HCT116 (cell line): ENCODE measurements at regions not wholly inside any gene's neighbourhood (a gene's known extent, or its start where the extent isn't known, plus 50 kb on each side); places are given as distances from the start of the nearest gene placed in this dataset.

Experiments
- EGR1 ChIP-seq: IDR thresholded peaks from 2 replicates; pipeline ENCODE4 v1.6.1; 2012; ENCODE audit warnings: low read depth
- EZH2 ChIP-seq: fragments of 200-600 bp; sonication (generic); IDR thresholded peaks from 2 replicates; pipeline ENCODE4 v1.6.1; 2017; ENCODE audit warnings: antibody characterized with exemption, mixed run types
- EZH2phosphoT487 ChIP-seq: fragments of 200-600 bp; IDR thresholded peaks from 2 replicates; pipeline ENCODE4 v1.6.1; 2018; ENCODE audit warnings: antibody characterized with exemption, borderline replicate concordance
- JUND ChIP-seq: IDR thresholded peaks from 2 replicates; pipeline ENCODE4 v1.6.1; 2012
- SIN3A ChIP-seq: IDR thresholded peaks from 2 replicates; pipeline ENCODE4 v1.6.1; 2012; ENCODE audit warnings: low read depth
- SP1 ChIP-seq: IDR thresholded peaks from 2 replicates; pipeline ENCODE4 v1.6.1; 2012; ENCODE audit warnings: low read depth
- TF ChIP-seq, protein P1 (sequence below): IDR thresholded peaks from 2 replicates; pipeline ENCODE4 v1.6.1; 2011; ENCODE audit warnings: mild to moderate bottlenecking, low read length, moderate library complexity; ENCODE audit not compliant: insufficient replicate concordance; ENCODE audit errors: extremely low read depth
- TF ChIP-seq, protein P2 (sequence below), 3 experiments: fragments of 200-600 bp in 1 of 3; sonication (generic) in 1 of 3; IDR thresholded peaks in 2 of 3; conservative IDR thresholded peaks in 1 of 3; 2 replicates each; pipeline ENCODE4 v1.5.1; 2012 to 2017; ENCODE audit warnings: low read depth in 2 of 3, low read length in 2 of 3, antibody characterized with exemption in 1 of 3, borderline replicate concordance in 1 of 3, control low read depth in 1 of 3, mild to moderate bottlenecking in 1 of 3, mixed read lengths in 1 of 3, mixed run types in 1 of 3, moderate library complexity in 1 of 3; ENCODE audit not compliant: insufficient read depth in 1 of 3
- TF ChIP-seq, protein P3 (sequence below): IDR thresholded peaks from 2 replicates; pipeline ENCODE4 v1.6.1; 2012; ENCODE audit warnings: low read depth
- TF ChIP-seq, protein P4 (sequence below): IDR thresholded peaks from 2 replicates; pipeline ENCODE4 v1.6.1; 2012
- TF ChIP-seq, protein P5 (sequence below): IDR thresholded peaks from 2 replicates; pipeline ENCODE4 v1.6.1; 2012

DNA sequence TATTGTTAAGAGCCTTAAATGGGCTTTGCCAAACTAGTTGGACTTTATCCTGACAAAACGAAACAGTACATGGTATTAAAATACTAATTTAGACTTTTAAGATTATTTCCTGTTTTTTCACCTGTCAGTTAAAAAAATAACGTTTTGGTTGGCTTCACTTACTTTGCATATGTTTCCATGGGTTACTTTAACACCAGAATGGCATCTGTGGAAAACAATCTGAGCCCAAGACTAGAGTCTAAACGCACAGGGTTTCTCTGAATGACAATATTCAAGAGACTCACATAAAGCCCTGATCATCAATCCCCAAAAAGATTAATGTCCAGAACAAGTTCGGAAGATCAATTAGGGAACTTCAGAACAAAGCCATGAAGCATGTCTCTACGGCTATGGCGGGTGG, 888.0 kb downstream of the EPHA4 start:
- TF ChIP-seq, protein P1, sequence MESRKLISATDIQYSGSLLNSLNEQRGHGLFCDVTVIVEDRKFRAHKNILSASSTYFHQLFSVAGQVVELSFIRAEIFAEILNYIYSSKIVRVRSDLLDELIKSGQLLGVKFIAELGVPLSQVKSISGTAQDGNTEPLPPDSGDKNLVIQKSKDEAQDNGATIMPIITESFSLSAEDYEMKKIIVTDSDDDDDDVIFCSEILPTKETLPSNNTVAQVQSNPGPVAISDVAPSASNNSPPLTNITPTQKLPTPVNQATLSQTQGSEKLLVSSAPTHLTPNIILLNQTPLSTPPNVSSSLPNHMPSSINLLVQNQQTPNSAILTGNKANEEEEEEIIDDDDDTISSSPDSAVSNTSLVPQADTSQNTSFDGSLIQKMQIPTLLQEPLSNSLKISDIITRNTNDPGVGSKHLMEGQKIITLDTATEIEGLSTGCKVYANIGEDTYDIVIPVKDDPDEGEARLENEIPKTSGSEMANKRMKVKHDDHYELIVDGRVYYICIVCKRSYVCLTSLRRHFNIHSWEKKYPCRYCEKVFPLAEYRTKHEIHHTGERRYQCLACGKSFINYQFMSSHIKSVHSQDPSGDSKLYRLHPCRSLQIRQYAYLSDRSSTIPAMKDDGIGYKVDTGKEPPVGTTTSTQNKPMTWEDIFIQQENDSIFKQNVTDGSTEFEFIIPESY, result no peak
- TF ChIP-seq EZH2phosphoT487, result no peak
- TF ChIP-seq, protein P2, sequence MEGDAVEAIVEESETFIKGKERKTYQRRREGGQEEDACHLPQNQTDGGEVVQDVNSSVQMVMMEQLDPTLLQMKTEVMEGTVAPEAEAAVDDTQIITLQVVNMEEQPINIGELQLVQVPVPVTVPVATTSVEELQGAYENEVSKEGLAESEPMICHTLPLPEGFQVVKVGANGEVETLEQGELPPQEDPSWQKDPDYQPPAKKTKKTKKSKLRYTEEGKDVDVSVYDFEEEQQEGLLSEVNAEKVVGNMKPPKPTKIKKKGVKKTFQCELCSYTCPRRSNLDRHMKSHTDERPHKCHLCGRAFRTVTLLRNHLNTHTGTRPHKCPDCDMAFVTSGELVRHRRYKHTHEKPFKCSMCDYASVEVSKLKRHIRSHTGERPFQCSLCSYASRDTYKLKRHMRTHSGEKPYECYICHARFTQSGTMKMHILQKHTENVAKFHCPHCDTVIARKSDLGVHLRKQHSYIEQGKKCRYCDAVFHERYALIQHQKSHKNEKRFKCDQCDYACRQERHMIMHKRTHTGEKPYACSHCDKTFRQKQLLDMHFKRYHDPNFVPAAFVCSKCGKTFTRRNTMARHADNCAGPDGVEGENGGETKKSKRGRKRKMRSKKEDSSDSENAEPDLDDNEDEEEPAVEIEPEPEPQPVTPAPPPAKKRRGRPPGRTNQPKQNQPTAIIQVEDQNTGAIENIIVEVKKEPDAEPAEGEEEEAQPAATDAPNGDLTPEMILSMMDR (IDR thresholded peaks at IDR 0.05 in 2 of 3, conservative IDR thresholded peaks at IDR 0.05 in 1 of 3; ENCODE audit: borderline replicate concordance in 1 of 3, insufficient read depth in 1 of 3, low read depth in 2 of 3, low read length in 2 of 3), result no peak
- TF ChIP-seq, protein P3, sequence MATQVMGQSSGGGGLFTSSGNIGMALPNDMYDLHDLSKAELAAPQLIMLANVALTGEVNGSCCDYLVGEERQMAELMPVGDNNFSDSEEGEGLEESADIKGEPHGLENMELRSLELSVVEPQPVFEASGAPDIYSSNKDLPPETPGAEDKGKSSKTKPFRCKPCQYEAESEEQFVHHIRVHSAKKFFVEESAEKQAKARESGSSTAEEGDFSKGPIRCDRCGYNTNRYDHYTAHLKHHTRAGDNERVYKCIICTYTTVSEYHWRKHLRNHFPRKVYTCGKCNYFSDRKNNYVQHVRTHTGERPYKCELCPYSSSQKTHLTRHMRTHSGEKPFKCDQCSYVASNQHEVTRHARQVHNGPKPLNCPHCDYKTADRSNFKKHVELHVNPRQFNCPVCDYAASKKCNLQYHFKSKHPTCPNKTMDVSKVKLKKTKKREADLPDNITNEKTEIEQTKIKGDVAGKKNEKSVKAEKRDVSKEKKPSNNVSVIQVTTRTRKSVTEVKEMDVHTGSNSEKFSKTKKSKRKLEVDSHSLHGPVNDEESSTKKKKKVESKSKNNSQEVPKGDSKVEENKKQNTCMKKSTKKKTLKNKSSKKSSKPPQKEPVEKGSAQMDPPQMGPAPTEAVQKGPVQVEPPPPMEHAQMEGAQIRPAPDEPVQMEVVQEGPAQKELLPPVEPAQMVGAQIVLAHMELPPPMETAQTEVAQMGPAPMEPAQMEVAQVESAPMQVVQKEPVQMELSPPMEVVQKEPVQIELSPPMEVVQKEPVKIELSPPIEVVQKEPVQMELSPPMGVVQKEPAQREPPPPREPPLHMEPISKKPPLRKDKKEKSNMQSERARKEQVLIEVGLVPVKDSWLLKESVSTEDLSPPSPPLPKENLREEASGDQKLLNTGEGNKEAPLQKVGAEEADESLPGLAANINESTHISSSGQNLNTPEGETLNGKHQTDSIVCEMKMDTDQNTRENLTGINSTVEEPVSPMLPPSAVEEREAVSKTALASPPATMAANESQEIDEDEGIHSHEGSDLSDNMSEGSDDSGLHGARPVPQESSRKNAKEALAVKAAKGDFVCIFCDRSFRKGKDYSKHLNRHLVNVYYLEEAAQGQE, result no peak
- no peak for TF ChIP-seq EGR1
- TF ChIP-seq SP1, result no peak
- TF ChIP-seq, protein P4, sequence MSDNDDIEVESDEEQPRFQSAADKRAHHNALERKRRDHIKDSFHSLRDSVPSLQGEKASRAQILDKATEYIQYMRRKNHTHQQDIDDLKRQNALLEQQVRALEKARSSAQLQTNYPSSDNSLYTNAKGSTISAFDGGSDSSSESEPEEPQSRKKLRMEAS, result no peak
- no peak for TF ChIP-seq JUND
- TF ChIP-seq, protein P5, sequence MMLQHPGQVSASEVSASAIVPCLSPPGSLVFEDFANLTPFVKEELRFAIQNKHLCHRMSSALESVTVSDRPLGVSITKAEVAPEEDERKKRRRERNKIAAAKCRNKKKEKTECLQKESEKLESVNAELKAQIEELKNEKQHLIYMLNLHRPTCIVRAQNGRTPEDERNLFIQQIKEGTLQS, result no peak
- TF ChIP-seq EZH2, result no peak
- TF ChIP-seq SIN3A, result no peak
